ENCODE measurements at regions not wholly inside any gene's neighbourhood (a gene's known extent, or its start where the extent isn't known, plus 50 kb on each side); places are given as distances from the start of the nearest gene placed in this dataset.

DNA sequence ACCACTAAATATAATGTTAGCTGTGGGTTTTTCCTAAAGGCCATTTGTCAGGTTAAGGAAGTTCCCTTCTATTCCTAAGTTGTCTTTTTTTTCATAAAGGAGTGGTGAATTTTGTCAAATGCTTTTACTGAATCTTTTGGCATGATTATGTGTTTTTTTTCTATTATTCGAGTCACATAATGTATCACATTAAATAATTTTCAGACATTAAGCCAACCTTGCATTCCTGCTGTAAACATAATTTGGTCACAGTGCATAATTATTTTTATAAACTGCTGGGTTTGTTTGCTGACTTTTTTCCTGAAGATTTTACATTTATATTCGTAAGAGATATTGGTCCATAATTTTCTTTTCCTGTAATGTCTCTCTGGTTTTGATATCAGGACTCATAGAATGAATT, 101.8 kb upstream of the SPRED1 start:
- Histone ChIP-seq H3K4me3 (ENCODE audit: insufficient read depth in 1 of 2, low read depth in 1 of 2, low read length in 2 of 2) (no peak overlapping the region), H3K9me3 (ENCODE audit: control insufficient read depth, low read length) (peaks cover 42% of the 10 kb centered on the region), H2BK15ac (ENCODE audit: low read depth, poor library complexity, severe bottlenecking) (no peak overlapping the region), H3K79me1 (replicated peaks; ENCODE audit: low read length, poor library complexity, severe bottlenecking) (no peaks in the 10 kb centered on the region), H2AFZ (ENCODE audit: low read depth, low read length) (no peak overlapping the region), H2BK12ac (ENCODE audit: low read length in 2 of 2) (no peak overlapping the region), H3K27ac (ENCODE audit: low read length, poor library complexity, severe bottlenecking) (no peak overlapping the region), H2BK5ac (ENCODE audit: low read depth, low read length, poor library complexity, severe bottlenecking) (no peak overlapping the region), H3K36me3 (ENCODE audit: control insufficient read depth in 1 of 2, insufficient read depth in 2 of 2, low read depth in 1 of 2, low read length in 2 of 2) (no peaks in the 10 kb centered on the region), H2AK5ac (ENCODE audit: low read length, severe bottlenecking) (no peak overlapping the region), H3K18ac (ENCODE audit: low read depth in 1 of 2, low read length in 2 of 2) (no peak overlapping the region), H3K4ac (ENCODE audit: low read depth in 1 of 2, low read length in 2 of 2) (no peak overlapping the region), H3K23ac (ENCODE audit: low read length in 2 of 2) (no peak overlapping the region), H3K4me1 (ENCODE audit: control insufficient read depth, insufficient read depth, low read depth, low read length) (no peaks in the 10 kb centered on the region), H4K91ac (ENCODE audit: low read length) (no peak overlapping the region), H2BK120ac (ENCODE audit: low read depth, low read length) (no peak overlapping the region), H3K14ac (ENCODE audit: low read length in 2 of 2) (no peak overlapping the region), H3K4me2 (ENCODE audit: low read length, poor library complexity, severe bottlenecking) (no peak overlapping the region), H3K9ac (ENCODE audit: low read length) (no peak overlapping the region), H3K27me3 (ENCODE audit: control insufficient read depth in 1 of 2, insufficient read depth in 1 of 2, low read length in 2 of 2) (no peaks in the 10 kb centered on the region), H4K8ac (ENCODE audit: low read length) (no peak overlapping the region)
- WGBS: 80% methylated on average over 1 of the region's 2 CpGs
- no peak for DNase-seq

DNA sequence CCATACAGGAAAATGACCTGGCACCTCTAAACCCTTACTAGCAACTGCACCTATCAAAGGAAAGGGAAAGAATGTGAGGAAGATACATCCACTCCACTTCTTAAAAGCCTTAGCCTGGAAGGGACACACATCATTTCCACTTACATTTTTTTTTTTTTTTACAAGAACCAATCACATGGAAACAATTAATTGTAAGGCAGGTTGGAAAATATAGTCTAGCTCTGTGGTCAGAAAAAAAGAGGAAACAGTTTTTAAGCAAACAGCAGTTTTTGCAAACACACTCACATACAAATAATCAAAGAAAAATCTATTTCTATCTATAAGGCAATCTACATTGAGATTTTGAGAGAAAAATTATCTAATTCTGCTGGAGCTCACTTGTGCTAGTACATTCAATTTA, 98.9 kb upstream of the SPRED1 start:
- no peak overlapping the region for H3K14ac ChIP-seq (ENCODE audit: low read length in 2 of 2)
- H2BK120ac ChIP-seq (ENCODE audit: low read depth, low read length): no peak overlapping the region
- H2BK5ac ChIP-seq (ENCODE audit: low read depth, low read length, poor library complexity, severe bottlenecking): no peak overlapping the region
- H3K36me3 ChIP-seq (ENCODE audit: control insufficient read depth in 1 of 2, insufficient read depth in 2 of 2, low read depth in 1 of 2, low read length in 2 of 2): no peaks in the 10 kb centered on the region
- no peak overlapping the region for H2BK15ac ChIP-seq (ENCODE audit: low read depth, poor library complexity, severe bottlenecking)
- no peak for DNase-seq
- H3K79me1 ChIP-seq (replicated peaks; ENCODE audit: low read length, poor library complexity, severe bottlenecking): no peaks in the 10 kb centered on the region
- no peak overlapping the region for H2AFZ ChIP-seq (ENCODE audit: low read depth, low read length)
- no peak overlapping the region for H3K4me3 ChIP-seq (ENCODE audit: insufficient read depth in 1 of 2, low read depth in 1 of 2, low read length in 2 of 2)
- H2BK12ac ChIP-seq (ENCODE audit: low read length in 2 of 2): no peak overlapping the region
- H3K4me2 ChIP-seq (ENCODE audit: low read length, poor library complexity, severe bottlenecking): no peak overlapping the region
- no peak overlapping the region for H3K23ac ChIP-seq (ENCODE audit: low read length in 2 of 2)
- no peak overlapping the region for H3K27ac ChIP-seq (ENCODE audit: low read length, poor library complexity, severe bottlenecking)
- H3K18ac ChIP-seq (ENCODE audit: low read depth in 1 of 2, low read length in 2 of 2): no peak overlapping the region
- H3K27me3 ChIP-seq (ENCODE audit: control insufficient read depth in 1 of 2, insufficient read depth in 1 of 2, low read length in 2 of 2): no peaks in the 10 kb centered on the region
- no peak overlapping the region for H2AK5ac ChIP-seq (ENCODE audit: low read length, severe bottlenecking)
- no peaks in the 10 kb centered on the region for H3K4me1 ChIP-seq (ENCODE audit: control insufficient read depth, insufficient read depth, low read depth, low read length)
- no peak overlapping the region for H4K8ac ChIP-seq (ENCODE audit: low read length)
- peaks cover 50% of the 10 kb centered on the region for H3K9me3 ChIP-seq (ENCODE audit: control insufficient read depth, low read length)
- no peak overlapping the region for H3K9ac ChIP-seq (ENCODE audit: low read length)
- no peak overlapping the region for H4K91ac ChIP-seq (ENCODE audit: low read length)
- no peak overlapping the region for H3K4ac ChIP-seq (ENCODE audit: low read depth in 1 of 2, low read length in 2 of 2)

DNA sequence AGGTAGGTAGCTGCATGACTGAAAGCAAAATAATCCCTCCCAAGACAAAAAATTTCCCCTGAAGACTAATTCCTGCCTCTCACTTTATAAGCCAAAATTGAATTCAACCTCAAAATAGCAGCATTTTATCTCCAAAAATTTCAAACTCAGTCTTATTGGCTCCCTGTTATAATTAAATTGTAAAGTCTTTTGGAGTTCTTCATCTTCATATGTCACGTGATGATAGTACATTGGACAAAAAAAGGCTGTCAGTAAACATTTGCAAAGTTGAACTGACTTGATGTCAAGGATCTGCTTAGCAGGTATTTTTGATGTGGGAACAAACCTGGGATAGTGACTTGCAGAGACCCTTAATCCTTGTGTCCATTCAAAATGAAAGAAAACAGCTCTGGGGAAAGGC, 98.4 kb upstream of the SPRED1 start:
- Histone ChIP-seq H3K36me3 (ENCODE audit: control insufficient read depth in 1 of 2, insufficient read depth in 2 of 2, low read depth in 1 of 2, low read length in 2 of 2) (no peaks in the 10 kb centered on the region), H3K9me3 (ENCODE audit: control insufficient read depth, low read length) (peaks cover 46% of the 10 kb centered on the region), H3K9ac (ENCODE audit: low read length) (no peak overlapping the region), H2BK120ac (ENCODE audit: low read depth, low read length) (no peak overlapping the region), H3K14ac (ENCODE audit: low read length in 2 of 2) (no peak overlapping the region), H4K8ac (ENCODE audit: low read length) (no peak overlapping the region), H2BK5ac (ENCODE audit: low read depth, low read length, poor library complexity, severe bottlenecking) (no peak overlapping the region), H3K79me1 (replicated peaks; ENCODE audit: low read length, poor library complexity, severe bottlenecking) (no peaks in the 10 kb centered on the region), H3K4me1 (ENCODE audit: control insufficient read depth, insufficient read depth, low read depth, low read length) (no peaks in the 10 kb centered on the region), H3K27ac (ENCODE audit: low read length, poor library complexity, severe bottlenecking) (no peak overlapping the region), H2BK15ac (ENCODE audit: low read depth, poor library complexity, severe bottlenecking) (no peak overlapping the region), H2AFZ (ENCODE audit: low read depth, low read length) (no peak overlapping the region), H2AK5ac (ENCODE audit: low read length, severe bottlenecking) (no peak overlapping the region), H3K4me2 (ENCODE audit: low read length, poor library complexity, severe bottlenecking) (no peak overlapping the region), H3K4me3 (ENCODE audit: insufficient read depth in 1 of 2, low read depth in 1 of 2, low read length in 2 of 2) (no peak overlapping the region), H3K23ac (ENCODE audit: low read length in 2 of 2) (no peak overlapping the region), H3K4ac (ENCODE audit: low read depth in 1 of 2, low read length in 2 of 2) (no peak overlapping the region), H2BK12ac (ENCODE audit: low read length in 2 of 2) (no peak overlapping the region), H3K27me3 (ENCODE audit: control insufficient read depth in 1 of 2, insufficient read depth in 1 of 2, low read length in 2 of 2) (no peaks in the 10 kb centered on the region), H4K91ac (ENCODE audit: low read length) (no peak overlapping the region), H3K18ac (ENCODE audit: low read depth in 1 of 2, low read length in 2 of 2) (no peak overlapping the region)
- DNase-seq: no peak
- 100% methylated on average over 1 of the region's 1 CpG for WGBS

- peaks cover 40% of the 10 kb centered on the region for H3K9me3 ChIP-seq (ENCODE audit: control insufficient read depth, low read length)
- H2BK12ac ChIP-seq (ENCODE audit: low read length in 2 of 2): no peak overlapping the region
- no peak overlapping the region for H2BK15ac ChIP-seq (ENCODE audit: low read depth, poor library complexity, severe bottlenecking)
- H3K4me3 ChIP-seq (ENCODE audit: insufficient read depth in 1 of 2, low read depth in 1 of 2, low read length in 2 of 2): no peak overlapping the region
- no peaks in the 10 kb centered on the region for H3K27me3 ChIP-seq (ENCODE audit: control insufficient read depth in 1 of 2, insufficient read depth in 1 of 2, low read length in 2 of 2)
- no peak overlapping the region for H2AK5ac ChIP-seq (ENCODE audit: low read length, severe bottlenecking)
- H3K9ac ChIP-seq (ENCODE audit: low read length): no peak overlapping the region
- H3K18ac ChIP-seq (ENCODE audit: low read depth in 1 of 2, low read length in 2 of 2): no peak overlapping the region
- H3K79me1 ChIP-seq (replicated peaks; ENCODE audit: low read length, poor library complexity, severe bottlenecking): no peaks in the 10 kb centered on the region
- H4K91ac ChIP-seq (ENCODE audit: low read length): no peak overlapping the region
- WGBS: no CpG with 5 or more reads among the region's 3 CpGs
- no peaks in the 10 kb centered on the region for H3K4me1 ChIP-seq (ENCODE audit: control insufficient read depth, insufficient read depth, low read depth, low read length)
- no peak overlapping the region for H3K4ac ChIP-seq (ENCODE audit: low read depth in 1 of 2, low read length in 2 of 2)
- no peak overlapping the region for H4K8ac ChIP-seq (ENCODE audit: low read length)
- H3K23ac ChIP-seq (ENCODE audit: low read length in 2 of 2): no peak overlapping the region
- no peak overlapping the region for H3K4me2 ChIP-seq (ENCODE audit: low read length, poor library complexity, severe bottlenecking)
- no peak overlapping the region for H2AFZ ChIP-seq (ENCODE audit: low read depth, low read length)
- no peak overlapping the region for H2BK5ac ChIP-seq (ENCODE audit: low read depth, low read length, poor library complexity, severe bottlenecking)
- no peak overlapping the region for H3K27ac ChIP-seq (ENCODE audit: low read length, poor library complexity, severe bottlenecking)
- H2BK120ac ChIP-seq (ENCODE audit: low read depth, low read length): no peak overlapping the region
- no peaks in the 10 kb centered on the region for H3K36me3 ChIP-seq (ENCODE audit: control insufficient read depth in 1 of 2, insufficient read depth in 2 of 2, low read depth in 1 of 2, low read length in 2 of 2)
- no peak for DNase-seq
- no peak overlapping the region for H3K14ac ChIP-seq (ENCODE audit: low read length in 2 of 2)
These were observed 97.8 kb upstream of the SPRED1 start for GRCh38 chr15:38154837-38155236.

Measured in mesenchymal stem cell (in vitro differentiated cells and primary cell).